Astrocyte (in vitro differentiated cells and primary cell): ENCODE measurements at regions not wholly inside any gene's neighbourhood (a gene's known extent, or its start where the extent isn't known, plus 50 kb on each side); places are given as distances from the start of the nearest gene placed in this dataset.

Experiments used
- DNase-seq: peaks from one replicate; pipeline ENCODE4 v3.0.0-alpha.2; 2010; ENCODE audit warnings: low read depth
- FAIRE-seq: peaks from 2 replicates; lab custom pipeline; 2011; peaks lifted over from hg19 to GRCh38; lab: Jason Lieb, UNC
- H2AFZ ChIP-seq: 2 replicates; pipeline ENCODE4 v1.6.0; 2012; ENCODE audit warnings: low read depth, low read length, inconsistent platforms
- H3K27ac ChIP-seq: 2 replicates; pipeline ENCODE4 v1.5.1; 2011; ENCODE audit warnings: low read depth, low read length, inconsistent platforms
- H3K27me3 ChIP-seq: 2 replicates; pipeline ENCODE4 v1.6.0; 2011; ENCODE audit warnings: low read length, inconsistent platforms; ENCODE audit not compliant: insufficient read depth
- H3K36me3 ChIP-seq: 2 replicates; pipeline ENCODE4 v1.5.1; 2011; ENCODE audit warnings: low read length, inconsistent platforms; ENCODE audit not compliant: insufficient read depth
- H3K4me1 ChIP-seq: 2 replicates; pipeline ENCODE4 v1.5.1; 2011; ENCODE audit warnings: low read length, inconsistent platforms; ENCODE audit not compliant: insufficient read depth
- H3K4me2 ChIP-seq: 2 replicates; pipeline ENCODE4 v1.6.0; 2012; ENCODE audit warnings: low read length, inconsistent platforms
- H3K4me3 ChIP-seq: 2 replicates; pipeline ENCODE4 v1.5.1; 2011; ENCODE audit warnings: low read depth, mild to moderate bottlenecking, low read length, inconsistent platforms; ENCODE audit not compliant: insufficient read depth
- H3K79me2 ChIP-seq: 2 replicates; pipeline ENCODE4 v1.6.0; 2012; ENCODE audit warnings: mild to moderate bottlenecking, low read length, inconsistent platforms; ENCODE audit not compliant: insufficient read depth
- H3K9ac ChIP-seq: 2 replicates; pipeline ENCODE4 v1.6.0; 2012; ENCODE audit warnings: mild to moderate bottlenecking, low read length, inconsistent platforms
- H3K9me3 ChIP-seq: 2 replicates; pipeline ENCODE4 v1.5.1; 2012; ENCODE audit warnings: low read depth, mild to moderate bottlenecking, low read length, inconsistent platforms; ENCODE audit not compliant: insufficient read depth
- H4K20me1 ChIP-seq: 2 replicates; pipeline ENCODE4 v1.6.0; 2012; ENCODE audit warnings: low read length, inconsistent platforms; ENCODE audit not compliant: insufficient read depth
- H3K27ac Mint-ChIP-seq: one replicate; pipeline ENCODE4 v1.8.0; 2021; ENCODE audit warnings: mild to moderate bottlenecking, mixed read lengths; ENCODE audit not compliant: unreplicated experiment
- H3K27me3 Mint-ChIP-seq: one replicate; pipeline ENCODE4 v1.8.0; 2021; ENCODE audit warnings: low read depth, mixed read lengths; ENCODE audit not compliant: unreplicated experiment
- H3K36me3 Mint-ChIP-seq: one replicate; pipeline ENCODE4 v1.8.0; 2021; ENCODE audit warnings: low read depth, mixed read lengths; ENCODE audit not compliant: unreplicated experiment
- H3K4me1 Mint-ChIP-seq: one replicate; pipeline ENCODE4 v1.8.0; 2021; ENCODE audit warnings: low read depth, mixed read lengths; ENCODE audit not compliant: unreplicated experiment
- H3K4me3 Mint-ChIP-seq: one replicate; pipeline ENCODE4 v1.8.0; 2021; ENCODE audit warnings: mild to moderate bottlenecking, moderate library complexity, mixed read lengths; ENCODE audit not compliant: unreplicated experiment
- H3K9me3 Mint-ChIP-seq: one replicate; pipeline ENCODE4 v1.8.0; 2021; ENCODE audit warnings: mild to moderate bottlenecking, mixed read lengths; ENCODE audit not compliant: unreplicated experiment
- CTCF ChIP-seq: IDR thresholded peaks from 2 replicates; pipeline ENCODE4 v1.5.1; 2011; ENCODE audit warnings: low read depth, mild to moderate bottlenecking, inconsistent platforms, low read length, moderate library complexity; ENCODE audit not compliant: insufficient read depth
- EZH2 ChIP-seq: IDR thresholded peaks from 2 replicates; pipeline ENCODE4 v1.6.1; 2012; ENCODE audit warnings: mild to moderate bottlenecking, low read length, inconsistent platforms; ENCODE audit not compliant: insufficient read depth

GRCh38 chr2:51888120-51888519 lies 856.2 kb upstream of the NRXN1 start:
- no peak overlapping the region for H3K4me3 ChIP-seq
- no peak overlapping the region for H3K27ac ChIP-seq
- H4K20me1 ChIP-seq: no peaks in the 10 kb centered on the region
- H3K4me1 Mint-ChIP-seq: no peaks in the 10 kb centered on the region
- H3K9ac ChIP-seq: no peak overlapping the region
- H3K4me3 Mint-ChIP-seq: no peak overlapping the region
- no peaks in the 10 kb centered on the region for H3K79me2 ChIP-seq
- H3K4me2 ChIP-seq: no peak overlapping the region
- no peak overlapping the region for H3K27ac Mint-ChIP-seq
- FAIRE-seq: no peak
- H3K27me3 Mint-ChIP-seq: no peaks in the 10 kb centered on the region
- no peaks in the 10 kb centered on the region for H3K36me3 ChIP-seq
- no peak for DNase-seq
- H3K9me3 ChIP-seq: no peaks in the 10 kb centered on the region
- no peaks in the 10 kb centered on the region for H3K36me3 Mint-ChIP-seq
- peaks cover 5% of the 10 kb centered on the region for H3K9me3 Mint-ChIP-seq
- no peak for TF ChIP-seq CTCF
- TF ChIP-seq EZH2: no peak
- H3K4me1 ChIP-seq: no peaks in the 10 kb centered on the region
- H3K27me3 ChIP-seq: no peaks in the 10 kb centered on the region
- no peak overlapping the region for H2AFZ ChIP-seq

DNA sequence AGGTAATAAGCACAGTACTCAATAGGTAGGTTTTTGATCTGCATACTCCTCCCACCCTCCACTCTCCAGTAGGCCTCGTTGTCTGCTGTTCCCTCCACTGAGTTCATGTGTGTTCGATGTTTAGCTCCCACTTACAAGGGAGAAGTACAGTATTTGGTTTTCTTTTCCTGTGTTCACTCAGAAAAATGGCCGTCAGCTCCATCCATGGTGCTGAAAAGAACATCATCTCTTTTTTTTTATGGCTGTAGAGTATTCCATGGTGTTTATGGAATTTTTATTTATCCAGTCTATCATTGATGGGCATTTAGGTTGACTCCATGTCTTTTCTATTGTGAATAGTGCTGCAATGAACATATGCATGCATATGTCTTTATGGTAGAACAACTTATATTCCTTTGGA lies 849.7 kb upstream of the NRXN1 start:
- H2AFZ ChIP-seq: no peak overlapping the region
- H3K4me2 ChIP-seq: no peak overlapping the region
- H3K4me3 ChIP-seq: no peak overlapping the region
- no peak overlapping the region for H3K27ac Mint-ChIP-seq
- no peaks in the 10 kb centered on the region for H3K4me1 Mint-ChIP-seq
- no peaks in the 10 kb centered on the region for H4K20me1 ChIP-seq
- no peaks in the 10 kb centered on the region for H3K79me2 ChIP-seq
- H3K36me3 Mint-ChIP-seq: no peaks in the 10 kb centered on the region
- TF ChIP-seq CTCF (no peak), EZH2 (no peak)
- no peaks in the 10 kb centered on the region for H3K9me3 ChIP-seq
- FAIRE-seq (no peak), DNase-seq (no peak)
- no peak overlapping the region for H3K9ac ChIP-seq
- H3K27me3 ChIP-seq: no peaks in the 10 kb centered on the region
- H3K36me3 ChIP-seq: no peaks in the 10 kb centered on the region
- H3K9me3 Mint-ChIP-seq: peaks cover 6% of the 10 kb centered on the region
- H3K4me3 Mint-ChIP-seq: no peak overlapping the region
- H3K27ac ChIP-seq: no peak overlapping the region
- no peaks in the 10 kb centered on the region for H3K27me3 Mint-ChIP-seq
- H3K4me1 ChIP-seq: no peaks in the 10 kb centered on the region

GRCh38 chr2:51880153-51880552 lies 848.2 kb upstream of the NRXN1 start:
- Histone ChIP-seq H3K4me1 (no peaks in the 10 kb centered on the region), H4K20me1 (no peaks in the 10 kb centered on the region), H3K4me3 (no peak overlapping the region), H3K9me3 (no peaks in the 10 kb centered on the region), H3K79me2 (no peaks in the 10 kb centered on the region), H2AFZ (no peak overlapping the region), H3K27ac (no peak overlapping the region), H3K27me3 (no peaks in the 10 kb centered on the region), H3K4me2 (no peak overlapping the region), H3K9ac (no peak overlapping the region), H3K36me3 (no peaks in the 10 kb centered on the region)
- Mint-ChIP-seq H3K27ac (no peak overlapping the region), H3K9me3 (peaks cover 9% of the 10 kb centered on the region), H3K27me3 (no peaks in the 10 kb centered on the region), H3K36me3 (no peaks in the 10 kb centered on the region), H3K4me3 (no peak overlapping the region), H3K4me1 (no peaks in the 10 kb centered on the region)
- DNase-seq (no peak), FAIRE-seq (no peak)
- TF ChIP-seq EZH2 (no peak), CTCF (no peak)
